GM19467 (cell line): ENCODE measurements at regions not wholly inside any gene's neighbourhood (a gene's known extent, or its start where the extent isn't known, plus 50 kb on each side); places are given as distances from the start of the nearest gene placed in this dataset.
"Not testable (repeated sequence)": the region's sequence is repeated elsewhere in the genome, so short reads cannot be mapped to it uniquely, and the experiment has no call there.

Experiments used
- ATAC-seq: cut with Tn5 transposase; IDR thresholded peaks from one replicate; pipeline ENCODE4 v1.9.1; 2021; ENCODE audit warnings: mild to moderate bottlenecking, moderate library complexity; ENCODE audit not compliant: unreplicated experiment

DNA sequence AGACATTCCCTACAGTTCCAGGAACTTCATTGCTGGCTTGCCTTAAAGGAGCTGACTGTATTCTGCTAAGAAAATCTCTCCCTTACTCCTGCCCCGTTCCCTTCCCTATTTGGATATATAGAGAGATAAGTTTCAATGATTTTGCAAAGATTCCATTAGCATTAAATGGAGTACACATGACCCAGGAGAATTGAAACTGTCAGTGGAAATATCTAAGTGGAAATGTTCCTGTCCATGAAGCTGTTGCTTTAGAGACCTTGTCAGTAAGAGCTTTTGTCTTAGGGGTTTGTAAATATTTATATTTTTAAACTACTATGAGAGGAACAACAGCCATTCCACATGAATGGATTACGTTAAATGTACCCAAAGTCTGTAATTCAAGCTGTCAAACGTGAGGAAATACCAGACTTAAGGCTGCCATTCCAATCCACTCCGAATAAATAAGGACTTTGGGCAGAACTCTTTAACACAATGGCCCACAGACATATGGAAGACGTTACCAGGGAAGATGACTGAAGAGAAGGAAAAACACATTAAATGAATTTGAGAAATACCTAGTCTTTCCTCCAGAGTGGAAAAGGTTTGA is 387.1 kb upstream of the PAPPA start:
- no peak for ATAC-seq

GRCh38 chr9:115770521-115770920 is 383.1 kb upstream of the PAPPA start:
- ATAC-seq, result no peak

DNA sequence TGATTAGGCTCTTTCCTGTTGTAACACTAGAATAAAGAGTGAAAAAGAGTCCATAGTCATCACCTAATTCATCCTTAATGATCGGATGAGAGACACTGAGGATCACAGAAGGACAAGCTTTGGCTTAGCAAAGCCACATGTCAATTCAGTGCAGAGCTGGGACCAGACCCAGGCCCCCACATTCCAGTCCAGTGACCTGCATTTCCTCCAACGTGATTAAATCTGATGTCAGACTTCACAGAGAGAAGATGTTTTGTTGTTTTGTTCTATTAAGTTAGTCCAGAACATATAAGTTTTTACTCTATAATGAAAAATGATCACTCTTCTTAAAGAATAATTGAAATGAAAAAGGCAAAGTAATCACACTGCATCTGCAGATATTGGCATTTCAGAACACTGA is 377.9 kb upstream of the PAPPA start:
- ATAC-seq, result no peak

DNA sequence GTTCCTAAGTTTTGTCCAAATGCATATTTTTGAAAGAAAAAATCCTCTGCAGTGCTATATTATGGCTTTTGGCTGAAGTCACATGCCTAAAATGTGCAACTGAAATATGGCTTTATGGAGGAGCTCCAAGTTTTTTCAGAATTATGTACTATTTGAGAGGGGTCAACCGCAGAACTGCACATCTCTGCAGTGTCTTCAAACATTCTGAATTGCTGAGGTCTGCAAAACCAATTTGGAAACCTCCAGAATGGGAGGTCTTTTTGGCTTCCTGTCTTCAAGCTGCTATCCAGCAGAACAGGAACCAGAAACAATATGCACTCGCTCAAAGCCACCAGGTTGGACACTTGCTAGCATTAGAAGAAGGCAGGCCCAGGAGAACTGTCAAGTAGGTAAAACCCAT is 376.0 kb upstream of the PAPPA start:
- ATAC-seq, result no peak

- no peak for ATAC-seq
Observed at GRCh38 chr9:115781070-115781736, 372.4 kb upstream of the PAPPA start.

- ATAC-seq, result no peak
Observed at GRCh38 chr9:115786321-115786720, 367.3 kb upstream of the PAPPA start.

- no peak for ATAC-seq
Observed at GRCh38 chr9:115790520-115790919, 363.1 kb upstream of the PAPPA start.

- no peak for ATAC-seq
Observed at GRCh38 chr9:115794921-115795475, 358.6 kb upstream of the PAPPA start.

GRCh38 chr9:115799734-115800133 is 353.9 kb upstream of the PAPPA start:
- ATAC-seq, result no peak

DNA sequence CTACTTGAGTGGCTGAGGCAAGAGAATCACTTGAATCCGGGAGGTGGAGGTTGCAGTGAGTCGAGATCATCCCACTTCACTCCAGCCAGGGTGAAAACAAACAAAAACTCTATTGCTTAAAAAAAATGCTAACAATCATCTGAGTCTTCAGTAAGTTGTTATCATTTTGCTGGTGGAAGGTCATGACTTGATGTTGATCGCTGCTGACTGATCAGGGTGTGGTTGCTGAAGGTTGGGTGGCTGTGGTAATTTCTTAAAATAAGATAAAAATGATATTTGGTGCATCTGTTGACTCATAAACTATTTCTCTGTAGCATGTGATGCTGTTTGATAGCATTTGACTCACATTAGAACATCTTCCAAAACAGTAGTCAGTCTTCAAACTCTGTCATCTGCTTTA is 349.4 kb upstream of the PAPPA start:
- no peak for ATAC-seq

GRCh38 chr9:115808108-115808507 is 345.5 kb upstream of the PAPPA start:
- no peak for ATAC-seq

- no peak for ATAC-seq
Observed at GRCh38 chr9:115808695-115809094, 344.9 kb upstream of the PAPPA start.

- ATAC-seq, result no peak
Observed at GRCh38 chr9:115810166-115810565, 343.4 kb upstream of the PAPPA start.

- no peak for ATAC-seq
Observed at GRCh38 chr9:115814081-115814480, 339.5 kb upstream of the PAPPA start.

- no peak for ATAC-seq
Observed at GRCh38 chr9:115815786-115816185, 337.8 kb upstream of the PAPPA start.

DNA sequence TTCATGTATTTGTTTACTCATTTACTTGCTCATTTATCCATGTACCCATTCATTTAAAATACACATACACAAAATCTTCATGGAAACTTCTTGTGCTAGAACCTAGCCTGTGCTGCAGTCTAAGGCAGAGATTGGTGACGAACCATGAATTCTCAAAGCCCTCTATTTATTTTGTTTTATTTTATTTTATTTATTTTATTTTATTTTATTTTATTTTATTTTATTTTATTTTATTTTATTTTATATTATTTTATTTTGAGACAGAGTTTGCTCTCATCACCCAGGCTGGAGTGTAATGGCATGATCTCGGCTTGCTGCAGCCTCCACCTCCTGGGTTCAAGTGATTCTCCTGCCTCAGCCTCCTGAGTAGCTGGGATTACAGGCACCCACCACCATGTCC is 334.9 kb upstream of the PAPPA start:
- not testable (repeated sequence) for ATAC-seq

GRCh38 chr9:115832031-115832430 is 321.6 kb upstream of the PAPPA start:
- no peak for ATAC-seq

DNA sequence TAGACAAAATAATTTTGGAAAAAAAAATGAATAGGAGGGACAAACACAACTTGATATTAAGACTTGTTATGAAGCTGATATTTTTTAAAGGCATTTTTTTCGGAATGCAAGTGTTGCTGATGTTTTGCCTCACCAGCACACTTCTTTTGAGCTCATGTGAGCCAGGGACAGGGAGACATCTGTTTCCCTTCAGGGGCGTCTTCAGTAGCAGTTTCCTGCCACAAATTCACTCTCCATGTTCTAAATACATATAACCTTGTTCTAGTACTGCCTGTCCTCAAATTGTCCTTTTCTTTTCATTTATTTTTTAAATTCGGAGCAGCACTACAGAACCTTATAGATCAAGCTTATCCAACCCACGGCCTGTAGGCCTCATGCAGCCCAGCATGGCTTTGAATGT is 316.0 kb upstream of the PAPPA start:
- no peak for ATAC-seq

DNA sequence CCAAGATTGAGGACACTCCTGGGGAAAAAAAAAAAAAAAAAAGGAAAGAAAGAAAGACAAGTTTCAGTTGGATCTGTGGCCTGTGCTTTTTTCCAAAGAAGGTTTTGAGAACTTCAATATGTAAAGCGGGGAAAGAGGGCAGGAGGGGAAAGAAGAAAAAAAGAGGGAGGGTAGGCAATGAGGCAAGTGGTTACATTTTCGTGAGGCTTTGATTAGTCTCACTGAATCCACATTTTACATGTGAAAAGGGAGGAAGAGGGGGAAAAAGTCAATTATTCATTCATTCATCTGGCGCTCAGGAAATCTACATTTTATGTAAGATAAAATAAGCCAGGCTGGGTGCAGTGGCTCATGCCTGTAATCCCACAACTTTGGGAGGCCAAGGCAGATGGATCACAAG is 315.2 kb upstream of the PAPPA start:
- ATAC-seq, result no peak

GRCh38 chr9:115844433-115844832 is 309.2 kb upstream of the PAPPA start:
- not testable (repeated sequence) for ATAC-seq

DNA sequence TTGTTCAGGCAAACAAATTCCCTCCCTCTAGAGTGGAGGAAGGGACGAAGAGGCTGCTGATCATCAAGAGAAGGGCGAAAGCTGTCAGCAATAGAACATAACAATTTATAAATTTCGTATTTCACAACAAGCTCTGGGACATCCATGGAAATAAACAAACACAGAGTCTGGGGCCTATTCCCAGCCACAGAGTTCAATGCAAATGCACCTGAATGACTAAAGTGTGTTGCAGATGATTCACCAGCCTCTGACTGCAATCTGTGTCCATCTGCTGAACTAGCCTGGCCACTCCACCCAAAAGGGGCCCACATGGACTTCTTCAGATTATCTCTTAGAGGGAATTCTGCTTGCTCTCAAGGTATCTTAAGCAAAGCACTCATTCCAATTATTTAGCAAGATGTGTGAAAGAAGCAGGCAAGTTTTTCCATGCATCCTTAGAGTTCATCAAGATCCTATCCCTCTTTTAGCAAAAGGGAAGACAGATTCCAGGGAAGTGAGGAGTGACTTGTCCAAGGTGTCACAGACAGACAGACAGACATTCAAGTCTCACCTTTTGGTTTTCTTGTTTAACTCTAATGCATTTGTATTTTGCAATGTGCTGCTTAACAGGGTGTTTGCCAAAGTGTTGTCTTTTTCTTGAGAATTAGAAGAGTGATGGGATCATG is 307.8 kb upstream of the PAPPA start:
- ATAC-seq, result no peak

GRCh38 chr9:115847216-115847615 is 306.4 kb upstream of the PAPPA start:
- no peak for ATAC-seq
